ENCODE measurements at regions not wholly inside any gene's neighbourhood (a gene's known extent, or its start where the extent isn't known, plus 50 kb on each side); places are given as distances from the start of the nearest gene placed in this dataset.

DNA sequence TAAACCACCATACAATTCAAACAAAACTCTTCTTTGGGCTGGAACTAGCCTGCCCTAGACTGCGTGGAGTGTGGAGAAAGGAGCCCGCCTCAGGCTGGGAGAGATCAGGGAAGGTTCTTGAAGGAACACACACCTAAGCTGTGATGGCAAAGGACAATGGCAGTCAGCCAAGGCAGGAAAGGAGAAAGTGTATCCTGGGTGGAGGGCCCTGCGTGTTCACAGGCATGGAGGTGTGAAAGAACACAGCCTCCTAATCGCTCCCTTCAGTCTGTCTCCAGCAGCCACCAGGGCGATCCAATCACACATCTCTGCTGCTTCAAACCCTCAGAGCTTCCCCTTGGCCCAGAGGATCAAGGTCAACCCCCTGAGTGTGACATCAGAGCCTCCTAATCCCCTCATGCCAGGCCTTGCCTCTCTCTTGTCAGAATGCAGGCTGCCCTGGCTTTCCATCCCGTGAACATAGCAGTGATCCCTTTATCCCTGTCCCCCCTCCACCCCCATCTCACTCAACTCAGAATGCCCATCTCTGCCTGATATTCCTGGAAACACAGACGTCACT lies 173.0 kb downstream of the KATNIP start:
- TF ChIP-seq USF2 (IDR thresholded peaks at IDR 0.05; ENCODE audit: borderline replicate concordance, low read depth, low read length) (no peak), MEF2A (IDR thresholded peaks at IDR 0.05; ENCODE audit: borderline replicate concordance, low read depth) (no peak), RFX5 (IDR thresholded peaks at IDR 0.05; ENCODE audit: low read length) (no peak), ELF1 (IDR thresholded peaks at IDR 0.05) (no peak), EP300 (IDR thresholded peaks at IDR 0.05; ENCODE audit: borderline replicate concordance in 1 of 2, low read depth in 1 of 2, low read length in 1 of 2) (no peak), GABPA (IDR thresholded peaks at IDR 0.05; ENCODE audit: low read depth) (no peak), TAF1 (IDR thresholded peaks at IDR 0.05; ENCODE audit: borderline replicate concordance, low read depth, low read length) (no peak), NRF1 (IDR thresholded peaks at IDR 0.05; ENCODE audit: low read depth, low read length) (no peak), EZH2phosphoT487 (IDR thresholded peaks at IDR 0.05; ENCODE audit: borderline replicate concordance, low read depth) (no peak)
- TF ChIP-seq, protein P1, sequence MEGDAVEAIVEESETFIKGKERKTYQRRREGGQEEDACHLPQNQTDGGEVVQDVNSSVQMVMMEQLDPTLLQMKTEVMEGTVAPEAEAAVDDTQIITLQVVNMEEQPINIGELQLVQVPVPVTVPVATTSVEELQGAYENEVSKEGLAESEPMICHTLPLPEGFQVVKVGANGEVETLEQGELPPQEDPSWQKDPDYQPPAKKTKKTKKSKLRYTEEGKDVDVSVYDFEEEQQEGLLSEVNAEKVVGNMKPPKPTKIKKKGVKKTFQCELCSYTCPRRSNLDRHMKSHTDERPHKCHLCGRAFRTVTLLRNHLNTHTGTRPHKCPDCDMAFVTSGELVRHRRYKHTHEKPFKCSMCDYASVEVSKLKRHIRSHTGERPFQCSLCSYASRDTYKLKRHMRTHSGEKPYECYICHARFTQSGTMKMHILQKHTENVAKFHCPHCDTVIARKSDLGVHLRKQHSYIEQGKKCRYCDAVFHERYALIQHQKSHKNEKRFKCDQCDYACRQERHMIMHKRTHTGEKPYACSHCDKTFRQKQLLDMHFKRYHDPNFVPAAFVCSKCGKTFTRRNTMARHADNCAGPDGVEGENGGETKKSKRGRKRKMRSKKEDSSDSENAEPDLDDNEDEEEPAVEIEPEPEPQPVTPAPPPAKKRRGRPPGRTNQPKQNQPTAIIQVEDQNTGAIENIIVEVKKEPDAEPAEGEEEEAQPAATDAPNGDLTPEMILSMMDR (IDR thresholded peaks at IDR 0.05): no peak
- TF ChIP-seq, protein P2, sequence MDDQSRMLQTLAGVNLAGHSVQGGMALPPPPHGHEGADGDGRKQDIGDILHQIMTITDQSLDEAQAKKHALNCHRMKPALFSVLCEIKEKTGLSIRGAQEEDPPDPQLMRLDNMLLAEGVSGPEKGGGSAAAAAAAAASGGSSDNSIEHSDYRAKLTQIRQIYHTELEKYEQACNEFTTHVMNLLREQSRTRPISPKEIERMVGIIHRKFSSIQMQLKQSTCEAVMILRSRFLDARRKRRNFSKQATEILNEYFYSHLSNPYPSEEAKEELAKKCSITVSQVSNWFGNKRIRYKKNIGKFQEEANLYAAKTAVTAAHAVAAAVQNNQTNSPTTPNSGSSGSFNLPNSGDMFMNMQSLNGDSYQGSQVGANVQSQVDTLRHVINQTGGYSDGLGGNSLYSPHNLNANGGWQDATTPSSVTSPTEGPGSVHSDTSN (IDR thresholded peaks at IDR 0.05): no peak

All from SK-N-SH (cell line).